ENCODE measurements at regions not wholly inside any gene's neighbourhood (a gene's known extent, or its start where the extent isn't known, plus 50 kb on each side); places are given as distances from the start of the nearest gene placed in this dataset.

- DNase-seq = no peak
Measured at GRCh38 chr5:38099205-38100168, 158.9 kb upstream of the EGFLAM start.

GRCh38 chr5:38094889-38095288, 163.5 kb upstream of the EGFLAM start:
- DNase-seq = no peak

GRCh38 chr5:38093855-38094254, 164.5 kb upstream of the EGFLAM start:
- DNase-seq = no peak

- DNase-seq = no peak
Measured at GRCh38 chr5:38086777-38087176, 171.6 kb upstream of the EGFLAM start.

GRCh38 chr5:38079620-38080402, 178.5 kb upstream of the EGFLAM start:
- no peak for DNase-seq

GRCh38 chr5:38078161-38078560, 180.2 kb upstream of the EGFLAM start:
- peak; percentile 6 for DNase-seq

- DNase-seq = no peak
Measured at GRCh38 chr5:38077652-38078051, 180.7 kb upstream of the EGFLAM start.

GRCh38 chr5:38071831-38072694, 186.3 kb upstream of the EGFLAM start:
- DNase-seq = no peak

- no peak for DNase-seq
Measured at GRCh38 chr5:38070304-38070950, 187.9 kb upstream of the EGFLAM start.

- no peak for DNase-seq
Measured at GRCh38 chr5:38069360-38069759, 189.0 kb upstream of the EGFLAM start.

- peak; percentile 53 for DNase-seq
Measured at GRCh38 chr5:38060354-38060753, 198.0 kb upstream of the EGFLAM start.

- DNase-seq = no peak
Measured at GRCh38 chr5:38059876-38060275, 198.5 kb upstream of the EGFLAM start.

GRCh38 chr5:38051711-38052511, 206.4 kb upstream of the EGFLAM start:
- no peak for DNase-seq

GRCh38 chr5:38048400-38048799, 208.6 kb upstream of the GDNF start:
- DNase-seq = no peak

- no peak for DNase-seq
Measured at GRCh38 chr5:38046103-38046502, 206.3 kb upstream of the GDNF start.

- no peak for DNase-seq
Measured at GRCh38 chr5:38045446-38045845, 205.6 kb upstream of the GDNF start.

- no peak for DNase-seq
Measured at GRCh38 chr5:38039826-38040225, 200.0 kb upstream of the GDNF start.

GRCh38 chr5:38039091-38039490, 199.2 kb upstream of the GDNF start:
- DNase-seq = no peak

GRCh38 chr5:38036765-38037164, 196.9 kb upstream of the GDNF start:
- DNase-seq = no peak

- DNase-seq = no peak
Measured at GRCh38 chr5:38032149-38032548, 192.3 kb upstream of the GDNF start.

- DNase-seq = no peak
Measured at GRCh38 chr5:38031304-38031703, 191.5 kb upstream of the GDNF start.

Measured in fibroblast of skin of right biceps (primary cell).